NB4 (cell line): ENCODE measurements at regions not wholly inside any gene's neighbourhood (a gene's known extent, or its start where the extent isn't known, plus 50 kb on each side); places are given as distances from the start of the nearest gene placed in this dataset.

Experiments
- CTCF ChIP-seq: IDR thresholded peaks from one replicate; pipeline ENCODE4 v1.5.1; 2012; ENCODE audit warnings: low read depth, low read length
- MYC ChIP-seq: IDR thresholded peaks from 2 replicates; pipeline ENCODE4 v1.6.1; 2011; ENCODE audit warnings: low read depth, low read length
- POLR2A ChIP-seq: IDR thresholded peaks from 2 replicates; pipeline ENCODE4 v1.6.1; 2011; ENCODE audit warnings: mild to moderate bottlenecking; ENCODE audit not compliant: insufficient read length; ENCODE audit errors: extremely low read depth

- no peak for TF ChIP-seq CTCF
- no peak for TF ChIP-seq MYC
- no peak for TF ChIP-seq POLR2A
Observed at GRCh38 chr6:1187293-1188131, 124.4 kb upstream of the FOXQ1 start.
